Psoas muscle (tissue), 7 donors: ENCODE measurements at regions not wholly inside any gene's neighbourhood (a gene's known extent, or its start where the extent isn't known, plus 50 kb on each side); places are given as distances from the start of the nearest gene placed in this dataset.

Source experiments
- ATAC-seq, 4 donors: fragments of 200-7000 bp; cut with Tn5 transposase; one replicate each; pipeline ENCODE4 v1.9.1; 2020; ENCODE audit warnings: moderate library complexity in 3 of 4, mild to moderate bottlenecking in 2 of 4
- DNase-seq, 2 donors: peaks; one replicate each; pipeline ENCODE4 v3.0.0-alpha.2; 2020
- H3K27ac ChIP-seq: fragments of 200-600 bp; one replicate; pipeline ENCODE4 v1.8.0; 2022
- H3K27me3 ChIP-seq, 3 donors: fragments of 200-600 bp in 1 of 3; one replicate each; pipeline versions ENCODE4 v1.6.1 to v1.8.0; 2013 to 2022; ENCODE audit warnings: low read length in 2 of 3, mild to moderate bottlenecking in 2 of 3, moderate library complexity in 1 of 3; ENCODE audit not compliant: insufficient read depth in 3 of 3
- H3K36me3 ChIP-seq, 2 donors: fragments of 200-600 bp in 1 of 2; one replicate each; pipeline versions ENCODE4 v1.6.1 to v1.8.0; 2013 to 2022; ENCODE audit warnings: low read depth in 1 of 2, mild to moderate bottlenecking in 1 of 2, moderate library complexity in 1 of 2; ENCODE audit not compliant: insufficient read depth in 1 of 2
- H3K4me1 ChIP-seq: fragments of 200-600 bp; one replicate; pipeline ENCODE4 v1.8.0; 2022
- H3K4me3 ChIP-seq: fragments of 200-600 bp; one replicate; pipeline ENCODE4 v1.8.0; 2022; ENCODE audit warnings: mild to moderate bottlenecking
- H3K9me3 ChIP-seq: fragments of 200-600 bp; one replicate; pipeline ENCODE4 v1.8.0; 2022
- WGBS, 3 donors: extraction: QIAGEN DNeasy Blood & Tissue Kit; methylation state at CpG; one replicate each; pipeline versions ENCODE4 v1.1.6 to v1.1.7; 2013; 5-methylcytosine and 5-hydroxymethylcytosine counted together
- intact Hi-C, 2 donors: fragments of 100-400 bp; cut with DNase I; formaldehyde crosslinking; loops; one replicate each; pipeline versions ENCODE4 v1.11.0 to v1.14.2; 2022
- TF ChIP-seq, protein P1 (sequence below): fragments of 200-600 bp; IDR thresholded peaks from one replicate; pipeline ENCODE4 v1.8.0; 2022; ENCODE audit warnings: antibody characterized with exemption
- donor health status: healthy with polysubstance abuse.
- donor health status: DM: no; HTN: no; CAD: no; lungs with moderate emphysema.
- donor health status: Bipolar disorder and iron deficiency.
- donor health status: healthy.
- donor health status: DM: yes; HTN: yes; CAD: no.
- donor health status: DM: no; HTN: no; CAD: no.
- donor health status: DM: yes; HTN: yes; CAD: no.

DNA sequence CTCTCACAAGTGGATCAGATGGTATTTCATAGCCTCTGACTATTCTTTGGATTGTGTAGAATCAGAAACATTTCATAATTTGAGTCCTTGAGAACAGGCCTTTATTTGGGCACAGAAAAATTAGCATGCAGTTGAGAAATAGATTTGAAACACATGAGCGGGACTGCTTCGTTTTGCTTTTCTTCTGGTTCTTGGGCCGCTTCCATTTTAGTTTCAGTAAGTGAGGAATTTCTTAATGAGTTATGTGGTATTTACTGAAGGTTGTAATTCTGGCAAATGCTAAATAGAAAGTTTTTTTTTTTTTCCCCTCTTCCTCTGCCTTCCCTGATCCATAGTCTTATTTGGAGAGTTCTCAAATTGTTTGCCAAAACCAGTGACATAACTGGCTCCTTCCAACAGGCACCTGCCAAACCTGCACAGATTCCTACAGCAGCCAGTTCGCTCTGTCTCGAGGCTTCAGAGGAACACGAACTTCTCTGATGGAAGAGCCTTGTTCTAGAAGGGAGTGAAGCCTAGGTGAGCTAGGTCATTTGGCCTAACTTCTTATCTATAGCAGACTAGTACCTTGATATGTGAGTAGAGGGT is 71.2 kb upstream of the SLC28A3 start:
- no peaks in the 10 kb centered on the region for H3K4me1 ChIP-seq
- no peak overlapping the region for H3K27ac ChIP-seq
- ATAC-seq (no peak), DNase-seq (no peak)
- TF ChIP-seq, protein P1, sequence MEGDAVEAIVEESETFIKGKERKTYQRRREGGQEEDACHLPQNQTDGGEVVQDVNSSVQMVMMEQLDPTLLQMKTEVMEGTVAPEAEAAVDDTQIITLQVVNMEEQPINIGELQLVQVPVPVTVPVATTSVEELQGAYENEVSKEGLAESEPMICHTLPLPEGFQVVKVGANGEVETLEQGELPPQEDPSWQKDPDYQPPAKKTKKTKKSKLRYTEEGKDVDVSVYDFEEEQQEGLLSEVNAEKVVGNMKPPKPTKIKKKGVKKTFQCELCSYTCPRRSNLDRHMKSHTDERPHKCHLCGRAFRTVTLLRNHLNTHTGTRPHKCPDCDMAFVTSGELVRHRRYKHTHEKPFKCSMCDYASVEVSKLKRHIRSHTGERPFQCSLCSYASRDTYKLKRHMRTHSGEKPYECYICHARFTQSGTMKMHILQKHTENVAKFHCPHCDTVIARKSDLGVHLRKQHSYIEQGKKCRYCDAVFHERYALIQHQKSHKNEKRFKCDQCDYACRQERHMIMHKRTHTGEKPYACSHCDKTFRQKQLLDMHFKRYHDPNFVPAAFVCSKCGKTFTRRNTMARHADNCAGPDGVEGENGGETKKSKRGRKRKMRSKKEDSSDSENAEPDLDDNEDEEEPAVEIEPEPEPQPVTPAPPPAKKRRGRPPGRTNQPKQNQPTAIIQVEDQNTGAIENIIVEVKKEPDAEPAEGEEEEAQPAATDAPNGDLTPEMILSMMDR = no peak
- intact Hi-C loops = no loop called here
- H3K4me3 ChIP-seq = no peak overlapping the region
- H3K9me3 ChIP-seq = no peaks in the 10 kb centered on the region
- H3K27me3 ChIP-seq = no peaks in the 10 kb centered on the region
- no peaks in the 10 kb centered on the region for H3K36me3 ChIP-seq
- WGBS, 3 donors = 39 to 60% (median 40%) methylated on average over 6 of the region's 6 CpGs

DNA sequence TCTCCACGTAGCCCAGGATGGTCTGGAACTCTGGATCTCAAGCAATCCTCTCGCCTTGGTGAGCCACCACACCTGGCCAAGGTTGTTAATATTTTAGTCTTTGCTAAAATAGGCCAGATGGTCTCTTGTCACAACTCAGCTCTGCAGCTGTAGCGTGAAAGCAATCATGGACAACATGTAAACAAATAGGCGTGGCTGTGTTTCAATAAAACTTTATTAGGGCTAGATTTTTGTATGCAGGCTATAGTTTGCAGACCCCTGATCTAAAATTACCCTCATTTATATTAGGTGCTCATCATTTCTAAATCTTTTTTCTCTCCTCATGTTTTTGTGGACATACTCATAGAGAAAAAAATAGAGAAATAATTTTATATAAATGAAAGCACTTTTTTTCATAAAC is 72.1 kb upstream of the SLC28A3 start:
- DNase-seq (no peak), ATAC-seq (no peak)
- intact Hi-C loops = no loop called here
- Histone ChIP-seq H3K27me3 (no peaks in the 10 kb centered on the region), H3K4me1 (no peaks in the 10 kb centered on the region), H3K4me3 (no peak overlapping the region), H3K27ac (no peak overlapping the region), H3K9me3 (no peaks in the 10 kb centered on the region), H3K36me3 (no peaks in the 10 kb centered on the region)
- TF ChIP-seq, protein P1 = no peak
- 73 to 84% (median 82%) methylated on average over 4 of the region's 4 CpGs for WGBS, 3 donors

DNA sequence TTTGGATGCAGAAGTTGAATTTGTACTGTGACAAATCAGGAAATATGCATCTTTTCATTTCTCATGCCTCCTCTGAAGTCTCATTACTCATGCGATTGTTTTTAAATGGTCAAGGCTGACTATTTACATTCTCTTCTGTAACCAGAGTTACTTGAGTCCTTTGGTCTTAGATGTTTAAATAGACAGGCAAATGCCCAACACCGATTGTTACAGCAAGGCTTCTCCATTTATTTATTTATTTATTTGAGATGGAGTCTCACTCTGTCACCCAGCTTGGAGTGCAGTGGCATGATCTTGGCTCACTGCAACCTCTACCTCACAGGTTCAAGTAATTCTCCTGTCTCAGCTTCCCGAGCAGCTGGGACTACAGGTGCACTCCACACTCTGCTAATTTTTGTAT is 72.7 kb upstream of the SLC28A3 start:
- no peaks in the 10 kb centered on the region for H3K27me3 ChIP-seq
- ATAC-seq (no peak), DNase-seq (no peak)
- no peaks in the 10 kb centered on the region for H3K4me1 ChIP-seq
- H3K9me3 ChIP-seq = no peaks in the 10 kb centered on the region
- TF ChIP-seq, protein P1 = no peak
- H3K27ac ChIP-seq = no peak overlapping the region
- intact Hi-C loops = no loop called here
- no peak overlapping the region for H3K4me3 ChIP-seq
- no peaks in the 10 kb centered on the region for H3K36me3 ChIP-seq
- WGBS, 3 donors = 55 to 79% (median 57%) methylated on average over 3 of the region's 3 CpGs

DNA sequence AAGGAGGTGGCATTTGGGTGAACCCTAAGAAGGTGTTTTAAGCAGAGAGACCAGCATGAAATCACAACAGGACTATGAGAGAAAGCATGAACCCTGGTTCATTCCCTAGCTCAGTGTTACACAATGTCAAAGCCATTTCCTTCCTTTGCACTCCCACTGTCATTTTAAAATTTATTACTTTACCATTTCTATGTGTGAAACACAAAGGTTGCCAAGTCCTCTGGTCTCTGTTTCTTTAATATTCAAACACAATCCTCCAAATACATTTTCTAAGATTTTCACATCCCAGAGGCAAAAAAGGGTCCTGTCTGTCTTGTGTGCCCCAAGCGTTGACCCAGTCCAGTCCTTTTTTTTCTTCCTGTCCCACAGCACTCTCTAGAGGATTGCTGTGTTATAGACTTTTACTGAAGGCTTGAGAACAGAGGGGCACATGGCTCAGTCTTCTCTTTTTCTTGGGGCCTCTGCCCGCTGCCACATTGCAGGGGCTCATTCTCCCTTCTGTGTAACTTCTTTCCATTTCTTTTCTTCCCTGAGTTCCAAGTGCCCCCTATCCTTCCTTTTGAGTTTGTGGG is 78.6 kb upstream of the SLC28A3 start:
- intact Hi-C loops = no loop called here
- H3K27ac ChIP-seq = no peak overlapping the region
- H3K9me3 ChIP-seq = peaks cover 13% of the 10 kb centered on the region
- ATAC-seq = no peak
- H3K27me3 ChIP-seq = no peaks in the 10 kb centered on the region
- no peaks in the 10 kb centered on the region for H3K36me3 ChIP-seq
- H3K4me1 ChIP-seq = no peaks in the 10 kb centered on the region
- no peak overlapping the region for H3K4me3 ChIP-seq
- TF ChIP-seq, protein P1 = no peak
- no peak for DNase-seq
- 29 to 42% (median 39%) methylated on average over 2 of the region's 2 CpGs for WGBS, 3 donors

DNA sequence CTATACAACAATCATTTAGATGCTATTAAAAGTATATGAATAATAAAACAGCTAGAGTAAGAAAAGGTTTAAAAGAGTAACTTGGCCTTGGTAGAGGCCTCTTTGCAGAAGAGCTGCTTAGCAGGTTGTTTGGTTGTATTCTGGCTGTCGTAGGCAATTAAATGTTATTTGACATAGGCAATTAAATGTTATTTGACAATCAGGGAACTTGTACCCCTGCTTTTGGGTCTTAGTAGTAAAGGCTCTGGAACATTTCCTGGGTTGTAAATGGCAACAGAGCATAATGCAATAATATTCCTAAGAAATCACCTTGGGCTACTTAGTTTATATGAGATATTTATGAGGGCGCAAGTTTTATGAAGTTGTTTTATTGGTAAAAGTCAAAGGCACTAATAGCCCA is 84.4 kb upstream of the SLC28A3 start:
- intact Hi-C loops = no loop called here
- H3K27me3 ChIP-seq = no peaks in the 10 kb centered on the region
- TF ChIP-seq, protein P1 = no peak

More for the DNA sequence above, 84.4 kb upstream of the SLC28A3 start:
- peaks cover 13% of the 10 kb centered on the region for H3K9me3 ChIP-seq
- H3K36me3 ChIP-seq = no peaks in the 10 kb centered on the region
- no peak overlapping the region for H3K27ac ChIP-seq
- no peak overlapping the region for H3K4me3 ChIP-seq
- H3K4me1 ChIP-seq = no peaks in the 10 kb centered on the region
- ATAC-seq (no peak), DNase-seq (no peak)
- 84 to 91% (median 90%) methylated on average over 2 of the region's 2 CpGs for WGBS, 3 donors
